GM18511 (cell line): ENCODE measurements at regions not wholly inside any gene's neighbourhood (a gene's known extent, or its start where the extent isn't known, plus 50 kb on each side); places are given as distances from the start of the nearest gene placed in this dataset.
"Not testable (repeated sequence)": the region's sequence is repeated elsewhere in the genome, so short reads cannot be mapped to it uniquely, and the experiment has no call there.

ENCODE experiments used
- ATAC-seq: cut with Tn5 transposase; IDR thresholded peaks from one replicate; pipeline ENCODE4 v1.9.1; 2021; ENCODE audit warnings: mild to moderate bottlenecking, moderate library complexity; ENCODE audit not compliant: unreplicated experiment

DNA sequence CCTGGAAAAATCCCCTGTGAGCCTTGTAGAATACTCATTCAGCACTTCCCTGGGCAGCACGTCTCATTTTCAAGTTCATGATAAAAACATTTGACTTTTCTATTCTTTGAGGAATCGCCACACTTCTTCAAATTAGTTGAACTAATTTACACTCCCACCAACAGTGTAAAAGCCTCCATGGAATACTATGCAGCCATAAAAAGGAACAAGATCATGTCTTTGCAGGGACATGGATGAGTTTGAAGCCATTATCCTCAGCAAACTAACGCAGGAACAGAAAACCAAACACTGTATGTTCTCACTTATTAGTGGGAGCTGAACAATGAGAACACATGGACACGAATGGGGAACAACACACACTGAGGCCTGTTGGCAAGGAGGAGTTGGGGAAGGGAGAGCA, 102.0 kb upstream of the HEY2 start:
- ATAC-seq: no peak

DNA sequence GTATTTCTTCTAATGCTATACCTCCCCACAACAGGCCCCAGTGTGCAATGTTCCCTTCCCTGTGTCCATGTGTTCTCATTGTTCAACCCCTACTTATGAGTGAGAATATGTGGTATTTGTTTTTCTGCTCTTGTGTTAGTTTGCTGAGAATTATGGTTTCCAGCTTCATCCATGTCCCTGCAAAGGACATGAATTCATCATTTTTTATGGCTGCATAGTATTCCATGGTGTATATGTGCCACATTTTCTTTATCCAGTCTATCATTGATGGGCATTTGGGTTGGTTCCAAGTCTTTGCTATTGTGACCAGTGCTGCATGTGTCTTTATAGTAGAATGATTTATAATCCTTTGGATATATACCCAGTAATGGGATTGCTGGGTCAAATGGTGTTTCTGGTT, 95.7 kb upstream of the HEY2 start:
- ATAC-seq: not testable (repeated sequence)

- no peak for ATAC-seq
Observed at GRCh38 chr6:125655511-125655910, 93.9 kb upstream of the HEY2 start.

DNA sequence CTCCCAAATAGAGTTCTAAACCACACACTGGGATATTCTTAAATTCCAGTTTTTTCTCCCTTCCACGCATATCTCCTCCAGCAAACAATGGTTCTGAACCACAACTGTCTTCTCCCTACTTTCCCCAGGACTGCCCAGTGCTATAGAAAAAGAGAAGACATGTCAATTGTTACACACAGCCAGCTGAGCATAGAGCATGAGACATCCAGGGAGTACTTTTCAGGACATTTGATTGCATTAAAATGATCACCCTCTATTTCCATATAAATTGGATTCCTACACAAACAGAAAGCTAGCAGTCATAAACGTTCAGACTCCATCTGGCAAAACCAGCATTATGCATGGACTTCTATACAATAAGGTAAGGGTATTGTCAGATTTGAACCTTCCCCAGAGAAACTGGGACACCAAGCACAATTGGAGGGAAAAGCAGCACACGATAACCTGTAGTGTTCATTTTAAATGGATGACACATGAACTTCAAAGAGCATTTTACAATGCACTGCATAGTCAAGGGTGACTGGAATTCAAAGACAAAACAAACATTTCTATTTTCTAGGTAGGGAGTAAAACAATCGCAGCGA, 93.1 kb upstream of the HEY2 start:
- ATAC-seq: no peak

DNA sequence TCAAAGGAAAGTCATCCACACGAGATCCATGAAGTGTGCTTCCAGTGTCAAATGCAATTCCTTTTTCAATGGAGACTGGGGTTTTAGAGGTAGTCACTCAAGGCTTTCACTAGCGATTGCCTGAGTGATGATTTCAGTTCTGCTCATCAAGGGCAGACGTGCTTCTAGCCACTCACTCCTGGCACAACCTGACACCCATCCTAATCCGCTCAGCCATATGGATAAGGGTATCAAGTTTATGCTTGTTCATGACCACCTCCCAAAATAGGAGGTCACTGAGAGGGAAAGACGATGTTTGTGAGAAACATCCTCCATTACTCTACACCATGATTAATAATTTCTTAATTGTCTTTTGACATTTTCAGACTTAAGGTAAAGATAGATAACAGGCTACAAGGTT, 91.3 kb upstream of the HEY2 start:
- no peak for ATAC-seq

- ATAC-seq: no peak
Observed at GRCh38 chr6:125658759-125659431, 90.5 kb upstream of the HEY2 start.

DNA sequence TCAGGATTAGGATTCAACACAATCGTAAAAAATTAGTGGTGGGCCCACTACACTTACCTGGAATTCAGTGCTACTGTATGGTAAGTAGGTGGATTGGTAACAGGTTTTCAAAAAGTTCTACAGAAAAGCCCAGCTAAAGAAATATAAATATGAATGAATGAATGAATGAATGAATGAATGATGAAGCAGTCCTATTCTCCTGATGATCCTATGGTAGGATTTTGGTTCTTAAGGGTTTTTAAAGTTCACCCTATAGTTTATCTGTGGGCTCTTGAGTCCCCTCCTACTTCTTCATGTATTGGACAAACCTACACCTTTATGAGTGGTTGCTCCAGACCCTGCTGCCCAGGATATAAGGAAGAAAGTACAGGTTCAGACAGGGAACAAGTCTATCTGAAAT, 89.5 kb upstream of the HEY2 start:
- ATAC-seq: no peak

DNA sequence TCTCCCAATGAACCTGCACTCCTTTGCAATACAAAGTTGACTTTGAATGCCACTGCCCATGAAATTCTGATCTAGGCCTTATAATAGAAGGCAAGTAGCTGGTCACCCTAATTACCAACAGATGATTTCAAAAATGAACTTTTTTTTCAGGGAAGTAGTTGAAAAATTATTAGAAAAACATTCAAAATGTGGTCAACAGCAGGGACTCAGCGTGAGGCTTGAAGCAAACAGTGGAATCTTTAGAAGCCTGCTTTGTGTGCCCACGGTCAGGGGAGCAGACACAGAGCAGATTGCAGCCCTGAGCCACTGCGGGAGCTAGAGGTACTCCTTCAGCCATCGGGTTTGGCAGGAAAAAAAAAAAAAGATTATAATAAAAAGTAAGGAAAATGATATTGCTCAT, 87.1 kb upstream of the HEY2 start:
- ATAC-seq: no peak

DNA sequence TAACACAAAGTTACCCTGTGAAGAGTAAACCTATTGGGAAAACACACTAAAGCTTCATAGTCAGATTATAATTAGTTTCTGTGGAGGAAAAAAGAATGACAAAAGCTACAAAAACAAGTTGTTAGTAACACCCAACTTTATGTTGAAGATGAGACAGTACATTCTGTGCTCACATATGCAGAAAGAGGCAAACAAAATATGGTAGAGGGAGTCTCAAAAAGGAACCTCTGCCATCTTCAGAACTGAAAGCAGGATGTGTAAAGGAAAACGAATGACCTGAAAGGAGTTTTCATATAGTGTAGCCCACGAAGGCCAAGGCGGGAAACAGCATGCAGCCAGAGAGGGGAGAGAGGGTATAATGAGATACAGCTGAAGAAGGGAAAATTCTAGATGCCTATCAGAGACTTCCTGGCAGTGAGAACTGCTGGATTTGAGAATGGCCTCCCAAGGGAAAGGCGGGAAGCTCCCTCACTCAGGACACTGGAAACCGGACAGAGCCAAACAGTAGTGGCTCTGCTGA, 84.1 kb upstream of the HEY2 start:
- no peak for ATAC-seq

- no peak for ATAC-seq
Observed at GRCh38 chr6:125667326-125667725, 82.1 kb upstream of the HEY2 start.

GRCh38 chr6:125668071-125668470, 81.4 kb upstream of the HEY2 start:
- no peak for ATAC-seq

DNA sequence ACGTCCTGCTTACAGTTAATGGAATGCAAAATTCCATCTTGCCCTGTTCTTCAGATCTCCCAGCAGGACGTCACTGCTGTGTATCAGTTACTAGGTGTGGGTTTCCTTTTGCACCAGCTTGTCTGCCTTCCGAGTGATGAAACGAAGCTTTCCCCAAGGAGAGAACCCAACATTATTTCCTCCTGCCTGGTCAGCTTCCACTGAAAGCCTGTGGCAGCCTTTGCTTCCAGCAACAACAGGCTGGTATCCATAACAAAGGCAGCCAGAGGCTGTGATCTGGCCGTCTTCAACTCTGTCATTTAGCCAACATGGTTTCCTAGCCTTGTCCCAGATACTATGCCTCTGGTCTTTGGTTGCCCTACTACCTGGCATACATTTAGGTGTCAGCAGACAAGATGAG, 78.9 kb upstream of the HEY2 start:
- ATAC-seq: no peak

GRCh38 chr6:125671323-125671722, 78.1 kb upstream of the HEY2 start:
- no peak for ATAC-seq

GRCh38 chr6:125674230-125674629, 75.2 kb upstream of the HEY2 start:
- no peak for ATAC-seq

- no peak for ATAC-seq
Observed at GRCh38 chr6:125678601-125679000, 70.8 kb upstream of the HEY2 start.

DNA sequence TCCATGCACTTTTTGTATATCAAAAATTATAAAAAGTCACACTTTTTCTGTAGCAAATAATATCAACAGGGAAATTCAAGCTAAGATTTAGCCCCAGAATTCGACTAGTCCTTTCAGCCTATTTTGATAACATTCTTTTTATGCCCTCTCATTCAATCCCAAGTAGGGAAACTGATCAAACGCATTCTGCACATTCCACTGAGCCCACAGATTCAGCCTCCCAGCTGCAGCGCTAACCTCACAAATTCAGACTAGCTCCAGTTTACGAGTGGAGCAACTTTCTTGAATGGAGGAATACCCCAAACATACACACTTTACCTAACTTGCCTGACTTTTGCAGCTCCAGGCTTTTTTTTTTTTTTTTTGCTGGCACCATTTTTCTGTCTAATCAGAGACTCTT, 70.3 kb upstream of the HEY2 start:
- no peak for ATAC-seq

- no peak for ATAC-seq
Observed at GRCh38 chr6:125679651-125680050, 69.8 kb upstream of the HEY2 start.

- ATAC-seq: no peak
Observed at GRCh38 chr6:125682939-125683338, 66.5 kb upstream of the HEY2 start.

- ATAC-seq: no peak
Observed at GRCh38 chr6:125688138-125688537, 61.3 kb upstream of the HEY2 start.

DNA sequence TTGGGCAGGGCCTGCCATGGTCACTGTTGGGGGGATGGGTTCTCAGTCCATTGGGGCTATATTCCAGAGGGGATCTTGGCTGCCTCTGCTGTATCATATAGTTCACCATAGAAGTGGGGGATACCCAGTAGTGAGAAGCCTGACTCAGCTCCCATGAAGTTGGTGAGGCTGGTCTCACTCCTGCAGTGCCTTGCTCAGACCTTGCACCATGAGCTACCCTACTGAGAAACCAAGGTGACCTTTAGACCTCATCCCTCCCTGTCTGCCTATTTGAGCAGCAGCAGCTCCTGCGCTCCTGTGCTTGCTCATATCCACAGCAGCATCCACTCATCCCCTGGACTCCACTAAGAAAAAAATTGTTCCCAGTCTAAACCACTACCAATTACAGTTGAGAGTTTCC, 56.0 kb upstream of the HEY2 start:
- ATAC-seq: no peak

DNA sequence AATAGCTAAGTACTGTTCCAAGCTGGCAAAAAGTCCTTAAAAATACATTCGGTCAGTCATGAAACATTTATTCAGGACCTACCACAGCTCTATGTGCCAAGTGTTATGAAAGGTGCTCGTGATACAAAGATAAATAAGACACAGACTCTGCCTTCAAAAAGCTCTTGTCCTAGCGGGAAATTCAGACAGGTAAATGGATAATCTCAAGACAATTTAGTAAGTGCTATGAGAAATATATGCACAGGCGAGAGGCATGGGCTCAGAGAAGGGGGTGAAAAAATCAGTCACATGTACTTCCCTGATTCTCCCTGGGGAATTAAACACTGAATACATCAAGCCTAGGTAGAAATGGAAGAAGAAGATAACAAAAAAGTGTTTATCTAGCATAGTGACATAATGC, 49.8 kb upstream of the HEY2 start:
- ATAC-seq: no peak
